ENCODE measurements at regions not wholly inside any gene's neighbourhood (a gene's known extent, or its start where the extent isn't known, plus 50 kb on each side); places are given as distances from the start of the nearest gene placed in this dataset.
"Not testable (repeated sequence)": the region's sequence is repeated elsewhere in the genome, so short reads cannot be mapped to it uniquely, and the experiment has no call there.

DNA sequence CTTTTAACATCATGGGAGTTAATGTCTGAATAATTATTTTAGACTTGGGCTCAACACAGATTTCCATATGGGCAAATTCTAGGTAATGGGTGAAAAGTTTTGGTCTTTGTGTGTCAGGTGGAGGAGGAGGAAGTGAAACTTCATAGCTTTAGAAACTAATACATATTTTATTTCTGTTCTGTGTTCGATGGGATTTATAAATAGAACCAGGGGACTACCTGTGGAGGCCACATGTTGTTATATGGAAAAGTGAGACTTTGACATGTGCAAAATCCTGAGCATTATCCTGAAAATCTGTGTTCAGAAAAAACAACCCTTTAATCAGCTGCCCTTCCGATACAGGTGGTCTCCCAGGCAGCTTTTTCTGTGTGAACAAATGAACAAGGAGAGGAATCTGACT lies 209.5 kb downstream of the SOX2 start:
- no peak for DNase-seq

- DNase-seq = not testable (repeated sequence)
These were observed 214.1 kb downstream of the SOX2 start for GRCh38 chr3:181925841-181926240.

GRCh38 chr3:181929501-181929900 lies 217.8 kb downstream of the SOX2 start:
- DNase-seq = no peak

- no peak for DNase-seq
These were observed 218.4 kb downstream of the SOX2 start for GRCh38 chr3:181930105-181930504.

GRCh38 chr3:181932039-181932438 lies 220.3 kb downstream of the SOX2 start:
- no peak for DNase-seq

- DNase-seq = no peak
These were observed 221.4 kb downstream of the SOX2 start for GRCh38 chr3:181933052-181933618.

DNA sequence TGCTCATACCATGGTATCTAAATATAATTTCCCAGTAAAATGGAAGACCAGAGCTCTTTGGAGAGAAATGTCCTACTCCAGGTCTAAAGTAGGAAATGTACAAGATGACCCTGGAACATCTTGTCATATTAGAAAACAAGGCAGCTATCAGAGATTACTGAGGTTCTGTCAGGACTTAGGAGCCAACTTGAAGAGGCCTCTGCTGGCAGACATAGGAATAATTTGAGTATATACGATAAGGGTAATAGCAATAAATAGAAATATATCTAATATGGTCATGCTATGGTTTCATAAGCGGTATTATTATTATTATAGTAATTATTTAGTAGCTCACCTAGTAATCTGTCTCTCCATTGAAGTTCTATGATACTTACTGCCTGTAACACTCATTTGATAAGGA lies 224.2 kb downstream of the SOX2 start:
- no peak for DNase-seq

DNA sequence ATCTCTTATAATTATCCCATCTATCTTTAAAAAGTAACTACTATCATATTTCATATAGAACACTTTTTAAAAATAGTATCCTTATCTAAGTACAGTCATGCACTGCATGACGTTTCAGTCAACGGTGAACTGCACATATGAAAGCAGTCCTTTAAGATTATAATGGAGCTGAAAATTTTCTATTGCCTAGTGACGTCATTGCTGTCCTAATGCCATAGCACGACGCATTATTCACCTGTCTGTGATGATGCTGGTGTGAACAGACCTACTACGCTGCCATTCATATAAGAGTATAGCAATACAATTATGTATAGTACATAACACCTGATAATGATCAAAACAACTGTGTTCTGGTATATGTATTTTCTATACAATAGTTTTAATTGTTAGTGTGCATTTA lies 225.0 kb downstream of the SOX2 start:
- no peak for DNase-seq

DNA sequence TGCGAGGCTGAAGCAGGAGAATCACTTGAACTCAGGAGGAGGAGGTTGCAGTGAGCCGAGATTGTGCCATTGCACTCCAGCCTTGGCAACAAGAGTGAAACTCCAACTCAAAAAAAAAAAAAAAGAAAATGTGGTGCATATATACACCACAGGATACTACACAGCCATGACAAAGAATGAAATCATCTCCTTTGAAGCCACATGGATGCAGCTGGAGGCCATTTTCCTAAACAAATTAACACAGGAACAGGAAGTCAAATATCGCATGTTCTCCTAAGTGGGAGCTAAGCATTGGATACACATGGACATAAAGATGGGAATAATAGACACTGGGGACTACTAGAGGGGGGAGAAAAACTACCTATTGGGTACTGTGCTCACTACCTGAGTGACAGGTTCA lies 226.9 kb downstream of the SOX2 start:
- not testable (repeated sequence) for DNase-seq

DNA sequence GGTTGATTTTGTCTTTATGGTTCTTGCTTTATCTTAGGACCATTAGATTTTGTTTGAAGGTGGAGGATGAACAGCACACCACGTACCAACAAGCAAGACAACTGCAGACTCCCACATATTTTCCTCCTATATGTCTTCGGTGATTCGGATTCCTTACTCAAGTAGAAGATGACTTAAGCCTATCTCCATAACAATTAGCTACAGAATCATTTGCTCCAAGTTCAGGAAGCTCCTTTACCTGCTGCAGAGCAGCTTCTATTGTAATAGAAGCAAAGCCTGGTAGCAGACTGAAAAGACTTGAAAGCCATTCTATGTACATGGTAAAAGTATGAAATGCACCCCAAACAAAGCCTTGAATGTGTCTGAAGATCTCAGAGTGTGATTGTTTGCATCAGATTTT lies 229.0 kb downstream of the SOX2 start:
- no peak for DNase-seq

GRCh38 chr3:181941250-181941649 lies 229.5 kb downstream of the SOX2 start:
- peak; percentile 8 for DNase-seq

- DNase-seq = peak; percentile 11
These were observed 231.6 kb downstream of the SOX2 start for GRCh38 chr3:181943285-181943684.

- DNase-seq = no peak
These were observed 235.9 kb downstream of the SOX2 start for GRCh38 chr3:181947606-181948005.

GRCh38 chr3:181948286-181948685 lies 236.6 kb downstream of the SOX2 start:
- DNase-seq = no peak

- DNase-seq = no peak
These were observed 240.5 kb downstream of the SOX2 start for GRCh38 chr3:181952221-181952620.

- DNase-seq = no peak
These were observed 241.2 kb downstream of the SOX2 start for GRCh38 chr3:181952929-181953328.

DNA sequence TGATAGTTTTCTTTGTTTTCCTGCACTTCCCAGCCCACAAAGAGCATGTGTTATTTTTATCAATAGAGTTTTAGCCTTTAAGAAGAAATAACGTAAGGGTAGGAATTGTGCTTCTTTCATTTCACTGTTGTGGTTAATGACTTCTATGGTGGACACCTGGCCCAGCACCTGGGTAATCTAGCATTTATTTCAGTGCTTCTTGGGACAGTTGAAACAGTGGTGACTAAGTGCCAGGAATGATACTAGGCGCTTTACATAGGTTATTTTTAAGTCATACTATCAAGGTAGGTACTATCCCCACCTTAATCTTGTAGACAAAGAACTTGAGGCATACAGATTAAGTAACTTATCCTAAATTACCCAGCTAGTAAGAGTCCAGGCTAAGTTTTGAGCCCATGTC lies 243.8 kb downstream of the SOX2 start:
- no peak for DNase-seq

DNA sequence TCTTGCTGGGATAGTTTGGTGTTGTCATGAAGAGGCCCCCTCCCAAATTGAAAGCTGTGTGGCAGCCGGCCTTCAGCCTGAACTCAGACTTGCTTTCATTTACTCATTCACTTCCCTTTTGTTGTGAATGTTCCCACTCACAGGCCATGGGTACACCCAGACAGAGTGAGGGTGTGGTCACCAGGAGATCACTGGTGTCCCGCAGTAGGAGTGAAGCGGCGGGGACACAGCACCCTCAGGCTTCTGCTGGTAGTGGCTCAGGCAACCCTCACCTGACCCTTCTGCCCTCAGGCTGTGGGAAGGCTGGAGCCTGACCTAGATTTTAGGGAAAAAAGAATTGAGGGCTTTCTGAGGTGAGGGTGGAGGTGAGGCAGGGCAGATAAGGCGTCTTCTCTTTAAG lies 244.4 kb downstream of the SOX2 start:
- DNase-seq = no peak

- DNase-seq = no peak
These were observed 254.7 kb downstream of the SOX2 start for GRCh38 chr3:181966393-181966792.

DNA sequence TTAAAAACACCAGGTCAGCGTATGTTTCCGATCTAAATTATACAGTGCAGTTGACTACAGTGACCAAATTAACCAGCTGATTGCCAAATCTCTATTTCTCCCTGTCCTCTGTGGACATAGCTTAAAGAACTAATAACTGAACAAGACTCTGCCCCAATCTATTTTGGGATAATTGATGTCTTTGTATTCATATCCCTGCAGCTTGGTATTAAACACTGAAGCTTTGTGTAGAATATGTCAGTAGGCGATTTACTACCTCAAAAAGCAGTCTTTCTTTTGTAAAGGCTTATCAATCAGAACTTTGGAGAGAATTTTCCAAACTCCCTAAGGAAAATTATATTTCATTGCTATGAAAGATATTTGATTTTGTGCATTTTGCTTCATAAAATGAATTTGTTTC lies 258.2 kb downstream of the SOX2 start:
- DNase-seq = no peak

- no peak for DNase-seq
These were observed 259.7 kb downstream of the SOX2 start for GRCh38 chr3:181971424-181971823.

DNA sequence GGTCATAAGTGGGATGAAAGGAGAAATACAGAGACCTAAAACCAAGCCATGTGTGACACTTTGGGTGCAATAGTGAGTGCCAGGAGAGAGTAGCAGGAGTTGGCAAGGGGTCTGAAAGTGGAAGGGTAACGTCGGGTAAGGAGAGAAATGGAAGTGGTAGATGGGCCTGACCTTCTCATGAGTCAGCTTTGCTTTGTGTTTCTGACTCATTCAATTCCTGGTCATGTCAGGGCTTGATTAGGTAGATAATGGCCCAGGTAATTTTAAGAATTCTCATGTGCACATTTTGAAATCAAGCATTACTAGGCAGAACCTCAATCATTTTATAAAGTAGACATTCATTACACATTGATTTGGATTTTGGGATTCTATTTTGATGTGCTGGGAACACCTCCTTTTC lies 262.5 kb downstream of the SOX2 start:
- no peak for DNase-seq

- DNase-seq = no peak
These were observed 264.8 kb downstream of the SOX2 start for GRCh38 chr3:181976526-181976925.

GRCh38 chr3:181985386-181985785 lies 273.7 kb downstream of the SOX2 start:
- DNase-seq = no peak

DNA sequence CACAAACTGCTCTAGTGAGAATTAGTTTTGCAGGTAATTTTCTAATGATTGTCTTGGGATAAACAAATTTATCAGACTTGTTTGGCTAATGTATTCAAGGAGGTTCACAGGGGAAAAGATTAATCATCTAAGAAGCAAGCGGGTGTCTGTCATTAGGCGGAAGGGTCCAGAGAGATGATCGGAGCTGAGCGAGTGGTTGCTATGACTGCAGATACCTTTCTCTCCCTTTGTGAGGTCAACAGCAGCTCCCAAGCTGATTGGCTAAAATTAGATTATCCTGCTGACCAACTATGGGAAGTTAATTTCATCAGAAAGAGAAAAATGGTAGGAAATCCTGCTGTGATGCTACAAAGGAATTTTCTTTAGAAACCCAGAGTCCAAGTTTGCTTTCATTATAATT lies 276.0 kb downstream of the SOX2 start:
- DNase-seq = no peak
